HUES64 (cell line): ENCODE measurements at regions not wholly inside any gene's neighbourhood (a gene's known extent, or its start where the extent isn't known, plus 50 kb on each side); places are given as distances from the start of the nearest gene placed in this dataset.

Experiments used
- H3K27ac ChIP-seq: 2 replicates; pipeline ENCODE4 v1.7.0; 2013; ENCODE audit warnings: low read depth, low read length, inconsistent platforms
- H3K27me3 ChIP-seq: 2 replicates; pipeline ENCODE4 v1.6.1; 2013; ENCODE audit warnings: mild to moderate bottlenecking, low read length; ENCODE audit not compliant: insufficient read depth
- H3K36me3 ChIP-seq: 2 replicates; pipeline ENCODE4 v1.6.1; 2013; ENCODE audit warnings: mild to moderate bottlenecking, low read length; ENCODE audit not compliant: insufficient read depth
- H3K4me1 ChIP-seq: 2 replicates; pipeline ENCODE4 v1.6.1; 2013; ENCODE audit warnings: mild to moderate bottlenecking, low read length, moderate library complexity; ENCODE audit not compliant: insufficient read depth
- H3K4me3 ChIP-seq: 2 replicates; pipeline ENCODE4 v1.5.1; 2013; ENCODE audit warnings: mild to moderate bottlenecking, low read length, moderate library complexity
- H3K9ac ChIP-seq: 2 replicates; pipeline ENCODE4 v1.6.1; 2013; ENCODE audit warnings: mild to moderate bottlenecking, low read depth, low read length
- H3K9me3 ChIP-seq: 2 replicates; pipeline ENCODE4 v1.6.1; 2013; ENCODE audit warnings: low read depth, low read length; ENCODE audit not compliant: insufficient read depth
- WGBS: fragments of 150-250, 120-280 bp; methylation state at CpG from one replicate; pipeline ENCODE4 v1.1.7; 2013; ENCODE audit warnings: missing lambda C conversion rate; 5-methylcytosine and 5-hydroxymethylcytosine counted together

DNA sequence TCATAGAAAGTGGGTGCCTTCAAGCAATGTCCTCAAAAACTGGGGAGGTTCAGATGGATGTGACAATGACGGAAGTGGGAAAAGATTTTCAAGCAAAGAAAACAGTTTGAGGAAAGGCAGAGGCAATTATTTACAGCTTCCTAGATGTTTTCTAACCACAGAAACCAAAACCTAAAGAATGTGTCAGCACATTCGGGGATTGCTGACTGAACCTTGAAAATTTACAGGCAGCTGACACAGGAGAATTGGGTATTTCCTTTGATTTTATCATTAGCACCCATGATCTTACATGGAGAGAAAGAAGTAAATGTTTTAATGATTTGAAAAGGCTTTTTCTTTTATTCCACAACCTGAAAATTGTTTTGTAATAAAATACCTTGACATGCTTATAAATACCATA, 369.0 kb downstream of the ACTL7B start:
- Histone ChIP-seq H3K9me3 (no peaks in the 10 kb centered on the region), H3K36me3 (no peaks in the 10 kb centered on the region), H3K9ac (no peak overlapping the region), H3K27ac (no peak overlapping the region), H3K4me3 (no peak overlapping the region), H3K4me1 (no peaks in the 10 kb centered on the region), H3K27me3 (no peaks in the 10 kb centered on the region)
- 97% methylated on average over 2 of the region's 2 CpGs for WGBS

DNA sequence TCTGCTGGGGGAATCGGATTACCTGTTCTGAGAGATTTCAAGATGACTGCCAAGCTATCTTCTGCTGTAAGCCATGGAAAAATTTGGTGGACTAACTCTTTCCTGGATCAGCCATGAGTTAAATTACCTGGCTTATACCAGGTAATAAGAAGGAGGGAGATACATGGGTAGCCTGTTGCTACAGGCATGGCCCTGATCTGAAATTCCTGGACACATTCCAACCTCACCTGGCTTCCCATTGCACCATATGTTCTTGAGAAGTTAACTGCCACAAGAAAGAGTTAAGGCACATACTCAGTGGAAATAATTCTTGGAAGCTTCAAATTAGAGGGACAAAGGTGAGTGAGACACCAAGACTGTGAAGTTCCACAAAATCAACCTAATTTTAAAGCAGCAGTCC, 371.3 kb downstream of the ACTL7B start:
- H3K9ac ChIP-seq, result no peak overlapping the region
- no peaks in the 10 kb centered on the region for H3K9me3 ChIP-seq
- WGBS, result 97% methylated on average over 1 of the region's 1 CpG
- no peaks in the 10 kb centered on the region for H3K36me3 ChIP-seq
- no peak overlapping the region for H3K4me3 ChIP-seq
- no peaks in the 10 kb centered on the region for H3K4me1 ChIP-seq
- H3K27me3 ChIP-seq, result no peaks in the 10 kb centered on the region
- H3K27ac ChIP-seq, result no peak overlapping the region

DNA sequence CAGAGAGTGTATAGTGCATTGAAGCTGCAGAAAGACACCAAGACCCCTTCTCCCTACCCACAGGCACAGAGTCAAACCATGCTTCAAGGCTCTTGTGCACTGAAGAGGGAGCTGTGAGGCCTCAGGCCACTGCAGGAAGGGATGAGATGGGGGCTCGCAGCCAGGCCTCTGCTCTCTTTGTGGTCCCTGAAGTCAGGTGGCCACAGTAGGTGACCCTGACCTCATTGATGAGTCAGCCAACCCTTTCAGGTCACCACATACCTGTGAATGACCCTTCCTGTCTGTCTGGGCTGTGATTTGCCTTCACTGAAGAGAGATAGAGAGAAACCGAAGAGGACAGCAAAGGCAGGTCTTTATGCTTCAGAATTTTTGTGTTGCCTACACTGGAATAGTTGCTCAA, 372.1 kb downstream of the ACTL7B start:
- Histone ChIP-seq H3K4me3 (no peak overlapping the region), H3K4me1 (no peaks in the 10 kb centered on the region), H3K9me3 (no peaks in the 10 kb centered on the region), H3K36me3 (no peaks in the 10 kb centered on the region), H3K9ac (no peak overlapping the region), H3K27ac (no peak overlapping the region), H3K27me3 (no peaks in the 10 kb centered on the region)
- WGBS, result 85% methylated on average over 2 of the region's 2 CpGs

DNA sequence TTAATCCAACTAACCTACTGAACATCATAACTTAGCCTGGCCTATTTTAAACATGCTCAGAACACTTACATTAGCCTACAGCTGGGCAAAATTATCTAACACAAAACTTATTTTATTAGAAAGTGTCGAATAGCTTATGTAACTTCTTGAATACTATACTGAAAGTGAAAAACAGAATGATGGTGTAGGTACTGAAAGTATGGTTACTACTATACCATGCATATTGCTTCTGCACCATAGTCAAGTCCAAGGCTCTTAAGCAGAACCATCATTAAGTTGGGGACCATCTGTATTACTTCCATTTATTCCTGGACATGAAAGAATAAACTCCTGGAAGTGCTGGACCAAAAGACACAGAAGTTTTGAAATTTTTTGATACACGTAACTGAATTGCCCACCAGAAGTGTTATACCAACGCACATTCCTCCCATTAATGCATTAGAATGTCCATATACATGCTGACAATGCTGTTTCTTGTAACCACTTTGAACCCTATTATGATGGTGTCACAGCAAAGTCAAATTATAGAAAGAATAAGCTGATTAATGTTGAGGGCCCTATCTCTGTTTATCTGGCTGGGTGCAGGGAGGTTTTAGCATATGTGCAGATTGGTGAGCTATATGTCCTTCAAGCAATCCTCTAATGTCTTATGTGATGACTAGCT, 375.7 kb downstream of the ACTL7B start:
- Histone ChIP-seq H3K9me3 (no peaks in the 10 kb centered on the region), H3K27me3 (no peaks in the 10 kb centered on the region), H3K27ac (no peak overlapping the region), H3K4me1 (no peaks in the 10 kb centered on the region), H3K36me3 (no peaks in the 10 kb centered on the region), H3K9ac (no peak overlapping the region), H3K4me3 (no peak overlapping the region)
- 90% methylated on average over 2 of the region's 3 CpGs for WGBS

DNA sequence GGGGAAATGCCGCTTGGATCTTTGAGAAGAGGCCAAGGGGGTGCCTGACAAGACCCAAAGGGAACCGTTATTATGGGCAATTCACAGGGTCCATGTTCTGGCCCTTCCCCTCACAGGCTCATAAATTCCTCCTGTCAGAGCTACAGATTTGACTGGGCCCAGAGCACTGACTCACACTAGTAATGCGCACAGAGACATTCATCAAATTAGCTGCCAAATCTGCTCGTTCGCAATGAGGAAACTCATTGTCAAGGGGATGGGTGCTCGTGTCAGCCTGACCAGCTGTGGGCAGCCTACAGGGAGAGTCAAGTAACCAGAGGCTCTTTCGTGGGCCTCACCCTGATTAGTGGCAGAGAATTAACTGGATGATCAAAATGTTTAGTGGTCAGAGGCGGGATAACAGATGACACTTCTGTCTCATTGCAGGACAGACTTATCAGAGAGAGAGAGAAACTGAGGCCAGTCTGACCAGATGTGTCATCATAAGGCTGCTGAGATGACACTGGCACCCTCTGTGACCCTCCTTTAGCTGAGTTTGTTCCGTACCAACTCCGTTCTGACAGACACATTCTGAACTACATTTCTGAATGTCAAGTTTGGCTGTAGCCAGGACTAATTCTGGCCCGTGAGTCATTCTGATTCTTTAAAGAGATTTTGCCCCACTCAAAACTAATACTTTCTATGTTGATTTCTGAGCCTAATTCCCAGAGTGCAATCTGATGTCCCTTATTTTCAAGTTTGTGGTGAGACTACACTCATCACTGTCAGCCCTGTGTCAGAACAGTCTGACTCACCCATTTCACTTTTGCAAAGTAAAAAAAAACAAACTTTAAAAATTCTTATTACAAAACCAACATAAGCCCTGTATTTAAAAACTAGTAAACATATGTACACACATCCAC, 377.1 kb downstream of the ACTL7B start:
- H3K27me3 ChIP-seq, result no peaks in the 10 kb centered on the region
- peaks cover 8% of the 10 kb centered on the region for H3K4me1 ChIP-seq
- no peak overlapping the region for H3K9ac ChIP-seq
- H3K36me3 ChIP-seq, result no peaks in the 10 kb centered on the region
- WGBS, result 89% methylated on average over 11 of the region's 11 CpGs
- H3K4me3 ChIP-seq, result no peak overlapping the region
- H3K27ac ChIP-seq, result no peak overlapping the region
- no peaks in the 10 kb centered on the region for H3K9me3 ChIP-seq

DNA sequence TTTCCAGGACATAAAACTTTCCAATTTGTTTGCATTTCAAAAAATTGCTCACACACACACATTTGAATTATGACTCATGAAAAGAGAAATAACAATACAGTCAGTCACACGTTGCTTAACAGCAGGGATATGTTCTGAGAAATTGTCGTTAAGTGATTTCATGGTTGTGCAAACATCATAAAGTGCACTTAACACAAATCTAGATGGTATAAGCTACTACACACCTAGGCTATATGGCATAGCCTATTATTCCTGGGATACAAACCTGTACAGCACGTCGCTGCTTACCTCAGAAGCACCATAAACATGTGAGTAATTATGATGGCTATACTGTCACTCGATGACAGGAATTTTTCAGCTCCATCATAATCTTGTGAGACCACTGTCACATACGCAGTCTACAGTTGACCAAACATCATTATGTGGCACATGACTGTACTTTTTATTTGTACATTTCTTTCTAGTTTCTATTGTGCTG, 378.2 kb downstream of the ACTL7B start:
- Histone ChIP-seq H3K9me3 (no peaks in the 10 kb centered on the region), H3K36me3 (no peaks in the 10 kb centered on the region), H3K4me3 (no peak overlapping the region), H3K27me3 (no peaks in the 10 kb centered on the region), H3K27ac (no peak overlapping the region), H3K9ac (no peak overlapping the region), H3K4me1 (peaks cover 12% of the 10 kb centered on the region)
- 100% methylated on average over 5 of the region's 6 CpGs for WGBS

DNA sequence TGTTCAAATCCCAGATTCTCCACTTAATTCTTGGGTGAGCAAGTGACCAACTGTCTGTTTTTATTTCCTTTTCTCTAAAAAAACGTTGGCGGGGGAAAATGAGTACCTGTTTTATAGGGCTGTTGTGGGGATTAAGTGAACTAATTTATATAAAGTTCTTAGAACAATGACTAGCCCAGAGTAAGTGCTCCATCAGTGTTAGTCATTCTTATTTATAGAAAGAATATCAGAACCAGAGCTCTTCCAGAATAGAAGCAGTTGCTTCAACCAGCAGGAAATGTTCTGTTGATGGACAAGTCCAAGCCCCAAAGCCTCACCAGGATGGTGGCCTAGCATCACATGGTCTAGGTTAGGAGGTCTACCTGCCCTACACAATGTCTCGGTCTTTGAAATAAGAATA, 379.2 kb downstream of the ACTL7B start:
- H3K27ac ChIP-seq, result no peak overlapping the region
- H3K27me3 ChIP-seq, result no peaks in the 10 kb centered on the region
- 100% methylated on average over 1 of the region's 3 CpGs for WGBS
- H3K9ac ChIP-seq, result no peak overlapping the region
- no peaks in the 10 kb centered on the region for H3K36me3 ChIP-seq
- no peaks in the 10 kb centered on the region for H3K9me3 ChIP-seq
- peaks cover 12% of the 10 kb centered on the region for H3K4me1 ChIP-seq
- no peak overlapping the region for H3K4me3 ChIP-seq

DNA sequence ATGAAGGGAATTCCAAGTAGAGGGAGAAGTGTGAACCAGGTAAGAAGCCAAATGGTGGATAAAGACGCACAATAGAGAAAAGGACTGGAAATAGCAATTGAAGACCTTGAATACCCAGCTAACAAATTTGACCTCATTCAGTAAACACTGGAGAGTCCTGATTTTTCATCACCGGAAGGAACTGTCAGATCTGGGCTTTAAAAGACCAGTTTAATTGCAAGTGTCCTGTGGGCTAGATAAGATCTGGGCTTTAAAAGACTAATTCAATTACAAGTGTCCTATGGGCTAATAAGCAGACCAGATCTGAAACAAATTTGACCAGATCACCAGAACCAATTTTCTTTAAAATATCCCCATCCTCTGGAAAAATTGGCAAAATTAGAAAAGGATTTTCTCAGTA, 380.0 kb downstream of the ACTL7B start:
- WGBS, result 95% methylated on average over 2 of the region's 2 CpGs
- H3K9me3 ChIP-seq, result no peaks in the 10 kb centered on the region
- H3K9ac ChIP-seq, result no peak overlapping the region
- H3K27ac ChIP-seq, result no peak overlapping the region
- H3K36me3 ChIP-seq, result no peaks in the 10 kb centered on the region
- H3K4me1 ChIP-seq, result peaks cover 12% of the 10 kb centered on the region
- no peaks in the 10 kb centered on the region for H3K27me3 ChIP-seq
- H3K4me3 ChIP-seq, result no peak overlapping the region

DNA sequence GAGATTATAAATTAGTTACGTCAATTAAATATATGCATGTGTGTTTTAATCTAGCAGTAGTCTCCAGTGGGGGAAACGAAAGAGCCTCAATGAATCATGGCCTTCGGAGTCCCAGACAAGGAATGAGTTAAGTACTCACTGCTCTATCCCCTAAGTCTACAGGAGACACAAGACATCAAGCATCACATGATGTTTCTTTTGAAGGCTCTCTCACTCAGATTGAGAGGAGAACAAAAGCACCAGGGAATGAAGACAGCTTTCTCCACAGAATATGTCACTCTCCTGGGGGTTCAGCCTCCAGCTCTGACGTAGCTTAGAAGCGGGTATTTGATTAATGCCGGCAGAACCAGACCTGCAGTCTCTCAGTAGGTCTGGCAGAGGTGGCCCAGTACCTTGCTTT, 381.4 kb downstream of the ACTL7B start:
- Histone ChIP-seq H3K4me3 (no peak overlapping the region), H3K27me3 (no peaks in the 10 kb centered on the region), H3K9ac (no peak overlapping the region), H3K4me1 (peaks cover 12% of the 10 kb centered on the region), H3K27ac (no peak overlapping the region), H3K36me3 (no peaks in the 10 kb centered on the region), H3K9me3 (no peaks in the 10 kb centered on the region)
- WGBS, result 87% methylated on average over 5 of the region's 6 CpGs

DNA sequence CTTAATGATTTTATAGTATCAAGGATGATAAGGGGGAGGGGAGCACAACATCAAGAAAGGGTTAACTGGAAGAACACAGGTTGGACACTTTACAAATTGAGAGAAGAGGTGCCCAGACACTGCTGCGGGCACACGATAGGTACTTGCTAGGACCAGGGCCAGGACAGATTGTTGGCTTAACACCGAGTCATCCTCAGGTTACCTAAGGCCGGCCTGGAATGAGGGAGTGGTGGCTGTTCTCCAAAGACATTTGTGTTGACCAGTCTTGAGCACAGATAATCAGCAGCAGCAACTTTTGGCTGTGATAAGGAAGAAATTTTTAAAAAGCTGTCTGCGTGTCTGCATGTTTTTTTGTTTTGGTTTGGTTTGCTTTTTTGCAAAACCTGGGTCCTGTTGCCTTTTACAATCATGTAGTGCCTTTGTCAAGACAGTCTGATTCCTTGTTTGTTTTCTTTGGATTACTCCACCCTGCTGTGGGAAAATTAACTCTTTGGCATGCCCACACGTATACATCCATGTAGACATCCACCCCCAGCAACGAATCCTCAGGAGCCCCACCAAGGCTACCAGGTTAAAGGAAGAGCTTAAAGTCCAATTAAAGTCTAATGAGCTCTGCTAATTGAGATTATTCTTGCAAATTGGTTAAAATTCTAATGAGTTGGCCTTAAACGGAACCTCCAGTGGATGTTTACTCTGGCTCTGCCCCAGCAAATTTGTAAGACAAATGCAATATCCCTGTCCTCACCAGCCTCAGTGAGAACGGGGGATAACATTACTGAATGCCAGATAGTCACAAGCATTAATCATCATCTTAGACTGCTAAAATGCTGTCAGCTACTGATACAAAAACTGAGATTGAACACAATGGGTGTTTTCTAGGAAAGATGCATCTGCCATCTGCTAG, 382.3 kb downstream of the ACTL7B start:
- Histone ChIP-seq H3K27me3 (no peaks in the 10 kb centered on the region), H3K27ac (no peak overlapping the region), H3K36me3 (no peaks in the 10 kb centered on the region), H3K9me3 (no peaks in the 10 kb centered on the region), H3K4me1 (peaks cover 12% of the 10 kb centered on the region), H3K9ac (no peak overlapping the region), H3K4me3 (no peak overlapping the region)
- 77% methylated on average over 9 of the region's 9 CpGs for WGBS

DNA sequence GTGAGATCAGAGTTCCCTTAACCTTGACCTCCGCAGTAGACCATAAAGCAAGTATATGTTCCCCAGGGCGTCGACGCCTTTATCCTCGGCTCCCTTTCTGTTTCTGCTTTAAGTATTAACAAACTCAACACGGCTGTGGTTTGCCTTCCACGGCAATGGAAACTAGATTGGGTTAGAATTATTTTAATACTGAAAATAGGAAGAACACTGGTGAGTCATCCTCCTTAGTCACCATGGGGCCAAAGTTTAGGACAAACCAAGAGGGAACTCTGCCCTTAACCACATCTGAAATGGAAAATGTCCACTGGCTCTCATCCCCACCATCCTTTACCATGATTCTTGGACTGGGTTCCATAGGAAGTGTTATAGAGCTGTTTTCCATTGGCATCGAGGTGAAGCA, 386.1 kb downstream of the ACTL7B start:
- Histone ChIP-seq H3K9ac (no peak overlapping the region), H3K4me3 (no peak overlapping the region), H3K4me1 (peaks cover 12% of the 10 kb centered on the region), H3K27ac (no peak overlapping the region), H3K36me3 (no peaks in the 10 kb centered on the region), H3K27me3 (no peaks in the 10 kb centered on the region), H3K9me3 (no peaks in the 10 kb centered on the region)
- WGBS, result 94% methylated on average over 8 of the region's 8 CpGs
